Liver (tissue), 8 donors: ENCODE measurements at regions not wholly inside any gene's neighbourhood (a gene's known extent, or its start where the extent isn't known, plus 50 kb on each side); places are given as distances from the start of the nearest gene placed in this dataset.

ENCODE experiments used
- DNase-seq: peaks from one replicate; pipeline ENCODE4 v3.0.0-alpha.2; 2017; ENCODE audit warnings: low spot score
- H3K27ac ChIP-seq, 2 donors: one replicate each; pipeline ENCODE4 v1.7.0; 2013; ENCODE audit warnings: inconsistent platforms in 2 of 2, low read length in 2 of 2, control low read depth in 1 of 2, low read depth in 1 of 2, mild to moderate bottlenecking in 1 of 2
- H3K27me3 ChIP-seq, 4 donors: one replicate each; pipeline versions ENCODE4 v1.6.1 to v1.7.0; 2013; ENCODE audit warnings: low read length in 3 of 4, inconsistent platforms in 1 of 4, mild to moderate bottlenecking in 1 of 4, moderate library complexity in 1 of 4; ENCODE audit not compliant: control insufficient read depth in 4 of 4, insufficient read depth in 4 of 4
- H3K36me3 ChIP-seq, 4 donors: one replicate each; pipeline versions ENCODE4 v1.6.1 to v1.7.0; 2013; ENCODE audit warnings: low read length in 3 of 4, mild to moderate bottlenecking in 3 of 4, low read depth in 1 of 4, moderate library complexity in 1 of 4; ENCODE audit not compliant: control insufficient read depth in 4 of 4, insufficient read depth in 3 of 4
- H3K4me1 ChIP-seq, 4 donors: one replicate each; pipeline versions ENCODE4 v1.6.1 to v1.7.0; 2013; ENCODE audit warnings: low read length in 3 of 4, mild to moderate bottlenecking in 3 of 4, moderate library complexity in 1 of 4; ENCODE audit not compliant: control insufficient read depth in 4 of 4, insufficient read depth in 4 of 4
- H3K4me3 ChIP-seq, 3 donors: one replicate each; pipeline versions ENCODE4 v1.6.1 to v1.7.0; 2013; ENCODE audit warnings: low read length in 3 of 3, control low read depth in 1 of 3, low read depth in 1 of 3, mild to moderate bottlenecking in 1 of 3
- H3K9ac ChIP-seq, 2 donors: one replicate each; pipeline ENCODE4 v1.7.0; 2013; ENCODE audit warnings: low read length in 2 of 2, mild to moderate bottlenecking in 2 of 2, moderate library complexity in 2 of 2, control low read depth in 1 of 2, low read depth in 1 of 2
- H3K9me3 ChIP-seq, 4 donors: one replicate each; pipeline versions ENCODE4 v1.6.1 to v1.7.0; 2013; ENCODE audit warnings: low read length in 3 of 4; ENCODE audit not compliant: control insufficient read depth in 4 of 4
- EGR1 ChIP-seq, 2 donors: IDR thresholded peaks; 2 replicates each; pipeline ENCODE4 v1.6.1; 2016 to 2018; ENCODE audit warnings: antibody characterized with exemption in 2 of 2, low read depth in 2 of 2
- FOXA1 ChIP-seq: IDR thresholded peaks from 2 replicates; pipeline ENCODE4 v1.6.1; 2016; ENCODE audit warnings: antibody characterized with exemption
- GABPA ChIP-seq, 2 donors: IDR thresholded peaks in 1 of 2; conservative IDR thresholded peaks in 1 of 2; 2 replicates each; pipeline ENCODE4 v1.6.1; 2016; ENCODE audit warnings: antibody characterized with exemption in 2 of 2, mild to moderate bottlenecking in 1 of 2, moderate library complexity in 1 of 2
- HNF4A ChIP-seq, 2 donors: conservative IDR thresholded peaks; 2 replicates each; pipeline ENCODE4 v1.6.1; 2016; ENCODE audit warnings: antibody characterized with exemption in 2 of 2, mild to moderate bottlenecking in 2 of 2
- HNF4G ChIP-seq: IDR thresholded peaks from 2 replicates; pipeline ENCODE4 v1.6.1; 2016; ENCODE audit warnings: antibody characterized with exemption
- JUND ChIP-seq, 2 donors: IDR thresholded peaks; 2 replicates each; pipeline ENCODE4 v1.6.1; 2016; ENCODE audit warnings: antibody characterized with exemption in 2 of 2
- NR2F2 ChIP-seq: IDR thresholded peaks from 2 replicates; pipeline ENCODE4 v1.6.1; 2016; ENCODE audit warnings: antibody characterized with exemption
- RAD21 ChIP-seq, 2 donors: IDR thresholded peaks; 2 replicates each; pipeline ENCODE4 v1.6.1; 2016; ENCODE audit warnings: antibody characterized with exemption in 2 of 2, mild to moderate bottlenecking in 2 of 2
- REST ChIP-seq: IDR thresholded peaks from 2 replicates; pipeline ENCODE4 v1.6.1; 2016; ENCODE audit warnings: antibody characterized with exemption, mild to moderate bottlenecking
- RXRA ChIP-seq, 2 donors: IDR thresholded peaks; 2 replicates each; pipeline ENCODE4 v1.6.1; 2017 to 2018; ENCODE audit warnings: antibody characterized with exemption in 2 of 2, mild to moderate bottlenecking in 1 of 2
- SP1 ChIP-seq: IDR thresholded peaks from 2 replicates; pipeline ENCODE4 v1.6.1; 2018; ENCODE audit warnings: antibody characterized with exemption, mild to moderate bottlenecking
- TAF1 ChIP-seq: conservative IDR thresholded peaks from 2 replicates; pipeline ENCODE4 v1.6.1; 2016; ENCODE audit warnings: antibody characterized with exemption, mild to moderate bottlenecking
- YY1 ChIP-seq: IDR thresholded peaks from 2 replicates; pipeline ENCODE4 v1.6.1; 2016; ENCODE audit warnings: antibody characterized with exemption, mild to moderate bottlenecking
- ZBTB33 ChIP-seq: IDR thresholded peaks from 2 replicates; pipeline ENCODE4 v1.6.1; 2016; ENCODE audit warnings: antibody characterized with exemption
- WGBS: extraction: QIAGEN DNeasy Blood & Tissue Kit; methylation state at CpG from one replicate; pipeline ENCODE4 v1.1.7; 2013; 5-methylcytosine and 5-hydroxymethylcytosine counted together
- TF ChIP-seq, protein P1 (sequence below): IDR thresholded peaks from 2 replicates; pipeline ENCODE4 v1.6.1; 2016; ENCODE audit warnings: antibody characterized with exemption
- TF ChIP-seq, protein P2 (sequence below): IDR thresholded peaks from 2 replicates; pipeline ENCODE4 v1.6.1; 2016; ENCODE audit warnings: antibody characterized with exemption
- TF ChIP-seq, protein P3 (sequence below): fragments of 150-350 bp; IDR thresholded peaks from 2 replicates; pipeline ENCODE4 v1.5.1; 2017; ENCODE audit warnings: improper control_type of control experiment, low read depth, low read length; ENCODE audit not compliant: missing input control
- donor health status: healthy.
- donor health status: healthy.
- donor health status: healthy.
- donor health status: healthy.
- donor health status: healthy.

- no peaks in the 10 kb centered on the region for H3K9me3 ChIP-seq
- TF ChIP-seq RAD21 (IDR thresholded peaks at IDR 0.05) (no peak), TAF1 (no peak), NR2F2 (no peak), REST (no peak), SP1 (no peak), HNF4A (conservative IDR thresholded peaks at IDR 0.05) (no peak), GABPA (IDR thresholded peaks at IDR 0.05 in 1 of 2, conservative IDR thresholded peaks at IDR 0.05 in 1 of 2) (no peak), JUND (IDR thresholded peaks at IDR 0.05) (no peak), YY1 (no peak), ZBTB33 (no peak), HNF4G (no peak), EGR1 (IDR thresholded peaks at IDR 0.05; ENCODE audit: low read depth in 2 of 2) (no peak), FOXA1 (no peak), RXRA (IDR thresholded peaks at IDR 0.05) (no peak)
- TF ChIP-seq, protein P1, sequence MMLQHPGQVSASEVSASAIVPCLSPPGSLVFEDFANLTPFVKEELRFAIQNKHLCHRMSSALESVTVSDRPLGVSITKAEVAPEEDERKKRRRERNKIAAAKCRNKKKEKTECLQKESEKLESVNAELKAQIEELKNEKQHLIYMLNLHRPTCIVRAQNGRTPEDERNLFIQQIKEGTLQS: no peak
- TF ChIP-seq, protein P2, sequence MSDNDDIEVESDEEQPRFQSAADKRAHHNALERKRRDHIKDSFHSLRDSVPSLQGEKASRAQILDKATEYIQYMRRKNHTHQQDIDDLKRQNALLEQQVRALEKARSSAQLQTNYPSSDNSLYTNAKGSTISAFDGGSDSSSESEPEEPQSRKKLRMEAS: no peak
- TF ChIP-seq, protein P3, sequence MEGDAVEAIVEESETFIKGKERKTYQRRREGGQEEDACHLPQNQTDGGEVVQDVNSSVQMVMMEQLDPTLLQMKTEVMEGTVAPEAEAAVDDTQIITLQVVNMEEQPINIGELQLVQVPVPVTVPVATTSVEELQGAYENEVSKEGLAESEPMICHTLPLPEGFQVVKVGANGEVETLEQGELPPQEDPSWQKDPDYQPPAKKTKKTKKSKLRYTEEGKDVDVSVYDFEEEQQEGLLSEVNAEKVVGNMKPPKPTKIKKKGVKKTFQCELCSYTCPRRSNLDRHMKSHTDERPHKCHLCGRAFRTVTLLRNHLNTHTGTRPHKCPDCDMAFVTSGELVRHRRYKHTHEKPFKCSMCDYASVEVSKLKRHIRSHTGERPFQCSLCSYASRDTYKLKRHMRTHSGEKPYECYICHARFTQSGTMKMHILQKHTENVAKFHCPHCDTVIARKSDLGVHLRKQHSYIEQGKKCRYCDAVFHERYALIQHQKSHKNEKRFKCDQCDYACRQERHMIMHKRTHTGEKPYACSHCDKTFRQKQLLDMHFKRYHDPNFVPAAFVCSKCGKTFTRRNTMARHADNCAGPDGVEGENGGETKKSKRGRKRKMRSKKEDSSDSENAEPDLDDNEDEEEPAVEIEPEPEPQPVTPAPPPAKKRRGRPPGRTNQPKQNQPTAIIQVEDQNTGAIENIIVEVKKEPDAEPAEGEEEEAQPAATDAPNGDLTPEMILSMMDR: no peak
- 69% methylated on average over 4 of the region's 4 CpGs for WGBS
- no peak for DNase-seq
- no peaks in the 10 kb centered on the region for H3K4me1 ChIP-seq
- H3K27me3 ChIP-seq: peaks cover 0 to 5% (median 0%) of the 10 kb centered on the region in 4 donors
- H3K9ac ChIP-seq: no peak overlapping the region
- H3K4me3 ChIP-seq: no peak overlapping the region
- H3K27ac ChIP-seq: no peak overlapping the region
- no peaks in the 10 kb centered on the region for H3K36me3 ChIP-seq
These were observed 519.6 kb downstream of the NTRK3 start for GRCh38 chr15:87736891-87737389.
